Fibroblast of peridontal ligament (primary cell): ENCODE measurements at regions not wholly inside any gene's neighbourhood (a gene's known extent, or its start where the extent isn't known, plus 50 kb on each side); places are given as distances from the start of the nearest gene placed in this dataset.

Experiments used
- DNase-seq: peaks from one replicate; pipeline ENCODE4 v3.0.0-alpha.2; 2010; ENCODE audit errors: extremely low read depth

- DNase-seq: no peak
These were observed 1266.8 kb upstream of the PCDH7 start for GRCh38 chr4:29453303-29453820.

GRCh38 chr4:29459926-29460325 lies 1260.2 kb upstream of the PCDH7 start:
- DNase-seq: no peak

GRCh38 chr4:29467044-29467717 lies 1253.0 kb upstream of the PCDH7 start:
- DNase-seq: no peak
